Tibial nerve (tissue), 4 donors: ENCODE measurements at regions not wholly inside any gene's neighbourhood (a gene's known extent, or its start where the extent isn't known, plus 50 kb on each side); places are given as distances from the start of the nearest gene placed in this dataset.
"Not testable (repeated sequence)": the region's sequence is repeated elsewhere in the genome, so short reads cannot be mapped to it uniquely, and the experiment has no call there.

Experiments used
- EP300 ChIP-seq, 2 donors: sonication (generic); formaldehyde crosslinking; IDR thresholded peaks; one replicate each; pipeline ENCODE4 v1.6.1; 2017; ENCODE audit warnings: antibody characterized with exemption in 2 of 2, mild to moderate bottlenecking in 1 of 2
- POLR2A ChIP-seq, 2 donors: fragments of 450-650 bp; IDR thresholded peaks; one replicate each; pipeline ENCODE4 v1.6.1; 2017; ENCODE audit warnings: antibody characterized with exemption in 2 of 2, mild to moderate bottlenecking in 2 of 2, moderate library complexity in 2 of 2
- TF ChIP-seq, protein P1 (sequence below), 5 experiments: fragments of 200-600 bp in 3 of 5; fragments of 450-650 bp in 2 of 5; sonication (generic) in 3 of 5; IDR thresholded peaks; one replicate each; pipeline ENCODE4 v1.5.1; 2016 to 2019; ENCODE audit warnings: antibody characterized with exemption in 5 of 5, mild to moderate bottlenecking in 3 of 5, moderate library complexity in 2 of 5

DNA sequence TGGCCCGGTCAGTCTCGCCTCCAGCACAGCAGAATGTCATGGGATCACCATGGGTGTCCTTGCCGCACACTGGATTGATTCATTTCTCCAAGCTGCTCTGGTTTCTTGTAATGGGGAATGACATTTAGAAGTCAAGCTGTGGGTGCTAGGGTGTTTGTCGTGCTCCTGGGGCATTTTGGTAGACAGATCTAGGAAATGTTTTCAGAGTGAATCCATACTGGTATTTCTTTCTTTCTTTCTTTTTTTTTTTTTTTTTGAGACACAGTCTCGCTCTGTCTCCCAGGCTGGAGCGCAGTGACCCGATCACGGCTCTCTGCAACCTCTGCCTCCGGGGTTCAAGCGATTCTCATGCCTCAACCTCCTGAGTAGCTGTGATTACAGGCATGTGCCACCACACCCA lies 100.0 kb upstream of the PZP start:
- not testable (repeated sequence) for TF ChIP-seq POLR2A, EP300 (IDR thresholded peaks at IDR 0.05)
- TF ChIP-seq, protein P1, sequence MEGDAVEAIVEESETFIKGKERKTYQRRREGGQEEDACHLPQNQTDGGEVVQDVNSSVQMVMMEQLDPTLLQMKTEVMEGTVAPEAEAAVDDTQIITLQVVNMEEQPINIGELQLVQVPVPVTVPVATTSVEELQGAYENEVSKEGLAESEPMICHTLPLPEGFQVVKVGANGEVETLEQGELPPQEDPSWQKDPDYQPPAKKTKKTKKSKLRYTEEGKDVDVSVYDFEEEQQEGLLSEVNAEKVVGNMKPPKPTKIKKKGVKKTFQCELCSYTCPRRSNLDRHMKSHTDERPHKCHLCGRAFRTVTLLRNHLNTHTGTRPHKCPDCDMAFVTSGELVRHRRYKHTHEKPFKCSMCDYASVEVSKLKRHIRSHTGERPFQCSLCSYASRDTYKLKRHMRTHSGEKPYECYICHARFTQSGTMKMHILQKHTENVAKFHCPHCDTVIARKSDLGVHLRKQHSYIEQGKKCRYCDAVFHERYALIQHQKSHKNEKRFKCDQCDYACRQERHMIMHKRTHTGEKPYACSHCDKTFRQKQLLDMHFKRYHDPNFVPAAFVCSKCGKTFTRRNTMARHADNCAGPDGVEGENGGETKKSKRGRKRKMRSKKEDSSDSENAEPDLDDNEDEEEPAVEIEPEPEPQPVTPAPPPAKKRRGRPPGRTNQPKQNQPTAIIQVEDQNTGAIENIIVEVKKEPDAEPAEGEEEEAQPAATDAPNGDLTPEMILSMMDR (IDR thresholded peaks at IDR 0.05) = not testable (repeated sequence)
